B cell (primary cell): ENCODE measurements at regions not wholly inside any gene's neighbourhood (a gene's known extent, or its start where the extent isn't known, plus 50 kb on each side); places are given as distances from the start of the nearest gene placed in this dataset.

Experiments
- ATAC-seq: fragments of 200-7000 bp; cut with Tn5 transposase; one replicate; pipeline ENCODE4 v1.10.0; 2021; ENCODE audit warnings: low read depth, mild to moderate bottlenecking, moderate number of reproducible peaks, moderate library complexity
- CTCF ChIA-PET: fragments of 350-600 bp; sonication (Branson Sonifier 250); formaldehyde crosslinking; loops from one replicate; lab custom pipeline; 2021; ENCODE audit warnings: antibody characterized with exemption, inconsistent platforms; lab: Charles Lee
- POLR2A ChIA-PET: fragments of 350-600 bp; sonication (Branson Sonifier 250); formaldehyde crosslinking; loops from one replicate; lab custom pipeline; 2021; ENCODE audit warnings: antibody characterized with exemption; lab: Charles Lee
- DNase-seq: peaks from one replicate; pipeline ENCODE4 v3.0.0; 2013
- H2AFZ ChIP-seq: 2 replicates; pipeline ENCODE4 v1.6.1; 2012; ENCODE audit warnings: mild to moderate bottlenecking, low read depth, low read length; ENCODE audit not compliant: insufficient read depth, poor library complexity, severe bottlenecking
- H3K27ac ChIP-seq, 2 donors: 1 replicate in 1 of 2; 2 replicates in 1 of 2; pipeline ENCODE4 v1.5.1; 2012 to 2013; ENCODE audit warnings: low read length in 2 of 2, mild to moderate bottlenecking in 2 of 2, moderate library complexity in 1 of 2
- H3K27me3 ChIP-seq, 4 experiments: fragments of 200-600 bp in 1 of 4; sonication (generic) in 1 of 4; replicated peaks in 1 of 4; 1 replicate in 2 of 4; 2 replicates in 2 of 4; pipeline versions ENCODE4 v1.6.1 to v1.7.0; 2013 to 2016; ENCODE audit warnings: low read length in 3 of 4, mild to moderate bottlenecking in 2 of 4, mixed read lengths in 1 of 4, moderate library complexity in 1 of 4; ENCODE audit not compliant: insufficient read depth in 4 of 4, control insufficient read depth in 3 of 4; ENCODE audit errors: control extremely low read depth in 1 of 4
- H3K36me3 ChIP-seq, 2 experiments: replicated peaks in 1 of 2; 1 replicate in 1 of 2; 2 replicates in 1 of 2; pipeline versions ENCODE4 v1.6.1 to v1.7.1; 2013; ENCODE audit warnings: low read length in 1 of 2; ENCODE audit not compliant: insufficient read depth in 2 of 2, control insufficient read depth in 1 of 2; ENCODE audit errors: control extremely low read depth in 1 of 2, extremely low read depth in 1 of 2
- H3K4me1 ChIP-seq, 2 donors: fragments of 200-600 bp in 1 of 2; sonication (generic) in 1 of 2; 1 replicate in 1 of 2; 2 replicates in 1 of 2; pipeline versions ENCODE4 v1.5.1 to v1.6.1; 2013 to 2017; ENCODE audit warnings: low read length in 2 of 2; ENCODE audit not compliant: control insufficient read depth in 2 of 2, insufficient read depth in 2 of 2
- H3K4me2 ChIP-seq: replicated peaks from 2 replicates; pipeline ENCODE3; 2012; ENCODE audit warnings: mild to moderate bottlenecking, low read depth, low read length; ENCODE audit not compliant: poor library complexity, severe bottlenecking
- H3K4me3 ChIP-seq, 5 experiments: fragments of 200-600 bp in 1 of 5; sonication (generic) in 1 of 5; 1 replicate in 3 of 5; 2 replicates in 2 of 5; pipeline versions ENCODE4 v1.5.1 to v1.7.0; 2011 to 2016; ENCODE audit warnings: low read length in 4 of 5, mild to moderate bottlenecking in 4 of 5, low read depth in 2 of 5, control low read depth in 1 of 5, moderate library complexity in 1 of 5; ENCODE audit not compliant: insufficient read depth in 1 of 5; ENCODE audit errors: control extremely low read depth in 1 of 5, extremely low read depth in 1 of 5
- H3K79me2 ChIP-seq: fragments of 200-600 bp; sonication (generic); one replicate; pipeline ENCODE4 v1.6.0; 2016; ENCODE audit warnings: low read length; ENCODE audit not compliant: control insufficient read depth, insufficient read depth
- H3K9ac ChIP-seq: fragments of 200-600 bp; sonication (generic); 2 replicates; pipeline ENCODE4 v1.6.1; 2017; ENCODE audit warnings: mild to moderate bottlenecking, low read length, moderate library complexity
- H3K9me3 ChIP-seq, 3 donors: one replicate each; pipeline versions ENCODE4 v1.6.1 to v1.7.1; 2013; ENCODE audit warnings: low read length in 2 of 3; ENCODE audit not compliant: control insufficient read depth in 2 of 3, insufficient read depth in 1 of 3; ENCODE audit errors: control extremely low read depth in 1 of 3
- H4K20me1 ChIP-seq: 2 replicates; pipeline ENCODE4 v1.6.0; 2012; ENCODE audit warnings: mild to moderate bottlenecking, low read length; ENCODE audit not compliant: insufficient read depth, control insufficient read depth, poor library complexity, severe bottlenecking
- H3K27ac Mint-ChIP-seq: one replicate; pipeline ENCODE4 v1.8.0; 2021; ENCODE audit warnings: mixed read lengths
- H3K27me3 Mint-ChIP-seq: one replicate; pipeline ENCODE4 v1.8.0; 2021; ENCODE audit warnings: mixed read lengths
- H3K4me1 Mint-ChIP-seq: one replicate; pipeline ENCODE4 v1.8.0; 2021; ENCODE audit warnings: mixed read lengths
- H3K4me3 Mint-ChIP-seq: one replicate; pipeline ENCODE4 v1.8.0; 2021; ENCODE audit warnings: mixed read lengths
- H3K9me3 Mint-ChIP-seq: one replicate; pipeline ENCODE4 v1.8.0; 2022; ENCODE audit warnings: mixed read lengths; ENCODE audit not compliant: insufficient read depth
- EZH2 ChIP-seq: IDR thresholded peaks from 2 replicates; pipeline ENCODE4 v1.6.1; 2012; ENCODE audit warnings: borderline replicate concordance, low read depth, mild to moderate bottlenecking, moderate library complexity, low read length; ENCODE audit not compliant: insufficient read depth, poor library complexity, severe bottlenecking
- WGBS: methylation state at CpG from one replicate; pipeline ENCODE4 v1.1.5; 2013; ENCODE audit warnings: missing lambda C conversion rate; ENCODE audit not compliant: insufficient coverage; 5-methylcytosine and 5-hydroxymethylcytosine counted together
- intact Hi-C: fragments of 100-400 bp; cut with micrococcal nuclease; formaldehyde crosslinking; loops from one replicate; pipeline ENCODE4 v1.10.0; 2022
- TF ChIP-seq, protein P1 (sequence below): fragments of 200-600 bp; IDR thresholded peaks from one replicate; pipeline ENCODE4 v1.8.0; 2022; ENCODE audit warnings: antibody characterized with exemption, mild to moderate bottlenecking

DNA sequence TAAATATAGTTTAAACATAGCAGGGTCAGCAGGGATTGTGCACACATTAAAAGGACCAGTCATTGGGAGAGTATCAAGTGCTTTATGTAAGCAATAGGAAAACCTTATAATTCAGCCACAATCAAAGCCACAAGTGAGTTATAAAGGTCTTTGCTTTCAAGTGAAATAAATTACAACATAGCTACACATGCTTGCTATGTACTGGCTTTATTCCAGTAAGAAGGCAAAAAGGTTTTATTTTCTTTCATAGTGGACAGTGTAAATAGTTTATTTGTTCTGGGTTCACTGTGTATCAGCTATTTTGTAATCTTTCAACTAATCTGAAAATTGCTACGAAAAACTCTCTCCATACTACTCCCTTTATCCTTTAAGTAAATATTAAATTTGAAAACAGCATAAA is 691.4 kb downstream of the PCDH7 start:
- WGBS = no CpG with 5 or more reads among the region's 1 CpG
- DNase-seq = no peak
- intact Hi-C loops = no loop called here
- H3K27me3 Mint-ChIP-seq = no peaks in the 10 kb centered on the region
- ChIA-PET CTCF (no interaction called here), POLR2A (no interaction called here)
- no peak overlapping the region for H3K27ac Mint-ChIP-seq
- H3K4me1 Mint-ChIP-seq = no peaks in the 10 kb centered on the region
- no peak overlapping the region for H3K27ac ChIP-seq
- ATAC-seq = no peak
- H3K27me3 ChIP-seq = no peaks in the 10 kb centered on the region
- no peak overlapping the region for H3K9ac ChIP-seq
- H3K36me3 ChIP-seq = no peaks in the 10 kb centered on the region
- TF ChIP-seq EZH2 = no peak
- TF ChIP-seq, protein P1, sequence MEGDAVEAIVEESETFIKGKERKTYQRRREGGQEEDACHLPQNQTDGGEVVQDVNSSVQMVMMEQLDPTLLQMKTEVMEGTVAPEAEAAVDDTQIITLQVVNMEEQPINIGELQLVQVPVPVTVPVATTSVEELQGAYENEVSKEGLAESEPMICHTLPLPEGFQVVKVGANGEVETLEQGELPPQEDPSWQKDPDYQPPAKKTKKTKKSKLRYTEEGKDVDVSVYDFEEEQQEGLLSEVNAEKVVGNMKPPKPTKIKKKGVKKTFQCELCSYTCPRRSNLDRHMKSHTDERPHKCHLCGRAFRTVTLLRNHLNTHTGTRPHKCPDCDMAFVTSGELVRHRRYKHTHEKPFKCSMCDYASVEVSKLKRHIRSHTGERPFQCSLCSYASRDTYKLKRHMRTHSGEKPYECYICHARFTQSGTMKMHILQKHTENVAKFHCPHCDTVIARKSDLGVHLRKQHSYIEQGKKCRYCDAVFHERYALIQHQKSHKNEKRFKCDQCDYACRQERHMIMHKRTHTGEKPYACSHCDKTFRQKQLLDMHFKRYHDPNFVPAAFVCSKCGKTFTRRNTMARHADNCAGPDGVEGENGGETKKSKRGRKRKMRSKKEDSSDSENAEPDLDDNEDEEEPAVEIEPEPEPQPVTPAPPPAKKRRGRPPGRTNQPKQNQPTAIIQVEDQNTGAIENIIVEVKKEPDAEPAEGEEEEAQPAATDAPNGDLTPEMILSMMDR = no peak
- H2AFZ ChIP-seq = no peak overlapping the region
- no peaks in the 10 kb centered on the region for H3K9me3 ChIP-seq
- no peaks in the 10 kb centered on the region for H3K79me2 ChIP-seq
- H3K4me1 ChIP-seq = no peaks in the 10 kb centered on the region
- no peak overlapping the region for H3K4me2 ChIP-seq
- no peak overlapping the region for H3K4me3 Mint-ChIP-seq
- no peak overlapping the region for H3K4me3 ChIP-seq
- no peaks in the 10 kb centered on the region for H4K20me1 ChIP-seq
- peaks cover 5% of the 10 kb centered on the region for H3K9me3 Mint-ChIP-seq

DNA sequence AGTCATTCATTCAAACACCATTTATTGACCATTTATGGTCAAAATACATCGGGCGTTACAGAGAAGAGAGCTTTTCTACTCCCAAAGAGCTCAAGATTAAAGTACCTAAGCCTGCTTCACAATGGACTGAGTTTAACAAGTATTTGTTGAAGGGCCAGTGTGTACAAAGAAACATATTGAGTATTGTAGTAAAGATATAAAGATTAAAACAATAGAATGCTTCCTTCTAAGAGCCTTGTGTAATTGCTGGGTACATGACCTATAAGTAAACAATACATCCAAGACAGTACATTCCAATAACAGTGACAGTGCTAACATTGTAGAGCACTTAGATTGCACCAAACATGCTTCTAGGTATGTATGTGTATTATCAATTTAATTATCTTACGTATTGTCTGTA is 695.5 kb downstream of the PCDH7 start:
- Mint-ChIP-seq H3K4me1 (no peaks in the 10 kb centered on the region), H3K27ac (no peak overlapping the region), H3K9me3 (peaks cover 5% of the 10 kb centered on the region), H3K27me3 (no peaks in the 10 kb centered on the region), H3K4me3 (no peak overlapping the region)
- no peaks in the 10 kb centered on the region for H3K79me2 ChIP-seq
- no peak overlapping the region for H3K27ac ChIP-seq
- no peak overlapping the region for H3K4me3 ChIP-seq
- DNase-seq (no peak), ATAC-seq (no peak)
- H3K9me3 ChIP-seq = no peaks in the 10 kb centered on the region
- CTCF ChIA-PET = no interaction called here
- H3K27me3 ChIP-seq = no peaks in the 10 kb centered on the region
- WGBS = no CpG with 5 or more reads among the region's 3 CpGs
- H3K4me2 ChIP-seq = no peak overlapping the region
- no peaks in the 10 kb centered on the region for H3K4me1 ChIP-seq
- no peaks in the 10 kb centered on the region for H4K20me1 ChIP-seq
- H3K36me3 ChIP-seq = no peaks in the 10 kb centered on the region
- intact Hi-C loops = no loop called here
- POLR2A ChIA-PET = no interaction called here
- no peak overlapping the region for H2AFZ ChIP-seq
- no peak overlapping the region for H3K9ac ChIP-seq
- TF ChIP-seq, protein P1 = no peak
- no peak for TF ChIP-seq EZH2
